IPS-15b (cell line): ENCODE measurements at regions not wholly inside any gene's neighbourhood (a gene's known extent, or its start where the extent isn't known, plus 50 kb on each side); places are given as distances from the start of the nearest gene placed in this dataset.
"Not testable (repeated sequence)": the region's sequence is repeated elsewhere in the genome, so short reads cannot be mapped to it uniquely, and the experiment has no call there.

ENCODE experiments used
- H3K27me3 ChIP-seq: one replicate; pipeline ENCODE4 v1.6.1; 2013; ENCODE audit warnings: low read length; ENCODE audit not compliant: control insufficient read depth, insufficient read depth
- H3K36me3 ChIP-seq: one replicate; pipeline ENCODE4 v1.6.1; 2013; ENCODE audit warnings: low read length; ENCODE audit not compliant: control insufficient read depth, insufficient read depth
- H3K4me1 ChIP-seq: one replicate; pipeline ENCODE4 v1.6.1; 2013; ENCODE audit warnings: mild to moderate bottlenecking, low read length; ENCODE audit not compliant: control insufficient read depth, insufficient read depth
- H3K4me3 ChIP-seq: one replicate; pipeline ENCODE4 v1.5.1; 2013; ENCODE audit warnings: low read depth, low read length
- H3K9ac ChIP-seq: one replicate; pipeline ENCODE4 v1.6.1; 2013; ENCODE audit warnings: low read depth, mild to moderate bottlenecking, low read length
- H3K9me3 ChIP-seq: one replicate; pipeline ENCODE4 v1.6.1; 2013; ENCODE audit warnings: mild to moderate bottlenecking, low read length; ENCODE audit not compliant: control insufficient read depth, insufficient read depth

GRCh38 chr20:48381353-48382120 lies 446.3 kb downstream of the PREX1 start:
- H3K4me3 ChIP-seq, result no peak overlapping the region
- H3K27me3 ChIP-seq, result no peaks in the 10 kb centered on the region
- H3K36me3 ChIP-seq, result no peaks in the 10 kb centered on the region
- H3K9ac ChIP-seq, result no peak overlapping the region
- no peaks in the 10 kb centered on the region for H3K9me3 ChIP-seq
- H3K4me1 ChIP-seq, result peaks cover 9% of the 10 kb centered on the region

DNA sequence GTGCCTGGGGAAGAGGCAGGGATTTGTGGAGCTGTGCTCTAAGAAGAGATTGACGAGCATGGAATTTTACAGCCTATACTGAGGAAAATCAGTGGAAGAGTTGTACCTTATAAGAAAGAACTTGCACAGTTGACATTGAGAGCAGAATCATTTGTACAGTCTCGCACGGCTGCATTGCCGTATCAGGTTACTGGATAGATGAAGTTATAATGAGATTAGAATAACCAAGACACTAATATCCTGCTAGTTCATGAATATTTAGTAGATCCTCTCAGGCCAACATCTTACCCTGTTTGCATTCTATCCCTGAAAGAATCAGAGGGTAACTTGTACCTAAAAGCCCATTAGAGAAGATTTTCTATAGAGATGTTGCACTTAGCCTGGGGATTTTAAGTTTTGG lies 447.1 kb downstream of the PREX1 start:
- no peaks in the 10 kb centered on the region for H3K27me3 ChIP-seq
- H3K9ac ChIP-seq, result no peak overlapping the region
- no peak overlapping the region for H3K4me3 ChIP-seq
- no peaks in the 10 kb centered on the region for H3K9me3 ChIP-seq
- H3K36me3 ChIP-seq, result no peaks in the 10 kb centered on the region
- H3K4me1 ChIP-seq, result peaks cover 9% of the 10 kb centered on the region

DNA sequence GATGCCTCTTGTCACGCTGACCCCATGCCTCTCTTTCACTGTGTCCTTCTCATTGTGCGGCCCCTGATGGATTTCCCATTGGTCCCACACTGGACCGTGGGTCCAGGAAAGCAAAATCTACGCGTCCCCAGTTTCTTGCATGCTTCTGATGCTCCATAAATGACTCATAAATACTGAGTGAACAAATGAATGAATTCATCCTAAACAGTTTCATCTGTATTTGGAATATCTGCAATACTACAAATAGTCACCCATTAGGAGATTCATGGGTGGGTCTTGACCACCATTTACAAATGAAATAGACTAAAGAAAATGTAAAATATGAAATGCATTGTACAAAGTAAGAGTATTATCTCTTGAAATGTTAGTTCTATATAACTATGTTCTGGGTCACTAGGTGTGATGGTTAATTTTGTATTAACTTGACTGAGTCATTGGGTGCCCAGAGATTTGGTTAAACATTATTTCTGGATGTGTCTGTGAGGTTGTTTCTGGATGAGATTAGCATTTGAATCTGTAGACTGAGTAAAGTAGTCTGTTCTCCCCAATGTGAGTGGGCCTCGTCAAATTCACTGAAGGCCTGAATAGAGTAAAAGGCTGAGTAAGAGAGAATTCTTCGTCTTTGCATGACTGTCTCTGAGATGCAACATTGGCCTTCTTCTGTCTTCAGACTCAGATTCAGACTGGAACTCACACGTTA lies 448.7 kb downstream of the PREX1 start:
- no peaks in the 10 kb centered on the region for H3K36me3 ChIP-seq
- peaks cover 16% of the 10 kb centered on the region for H3K4me1 ChIP-seq
- H3K9me3 ChIP-seq, result no peaks in the 10 kb centered on the region
- H3K27me3 ChIP-seq, result no peaks in the 10 kb centered on the region
- no peak overlapping the region for H3K9ac ChIP-seq
- H3K4me3 ChIP-seq, result no peak overlapping the region

- Histone ChIP-seq H3K9me3 (no peaks in the 10 kb centered on the region), H3K4me3 (no peak overlapping the region), H3K27me3 (no peaks in the 10 kb centered on the region), H3K36me3 (no peaks in the 10 kb centered on the region), H3K4me1 (peaks cover 15% of the 10 kb centered on the region), H3K9ac (no peak overlapping the region)
Observed at GRCh38 chr20:48377940-48378339, 449.9 kb downstream of the PREX1 start.

DNA sequence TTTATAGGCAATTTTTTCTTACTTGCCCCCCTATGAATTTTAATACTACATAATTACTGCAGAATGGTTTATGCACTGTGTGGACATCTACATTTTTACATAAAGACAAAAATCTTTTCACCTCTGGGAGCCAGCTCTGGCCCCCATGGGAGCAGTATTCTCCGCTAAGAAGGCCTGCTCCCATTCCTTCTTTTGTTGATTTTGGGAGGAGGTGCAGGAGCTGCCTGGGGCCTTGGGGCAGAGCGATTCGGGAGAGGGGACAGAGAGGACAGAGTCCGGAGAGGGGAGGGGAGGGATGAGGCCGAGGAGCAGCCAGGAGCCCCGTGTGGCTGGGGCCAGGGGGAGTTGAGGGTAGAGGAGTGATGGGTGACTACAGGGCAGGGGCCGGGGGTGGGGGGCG lies 452.0 kb downstream of the PREX1 start:
- Histone ChIP-seq H3K4me3 (no peak overlapping the region), H3K36me3 (no peaks in the 10 kb centered on the region), H3K4me1 (peaks cover 11% of the 10 kb centered on the region), H3K27me3 (no peaks in the 10 kb centered on the region), H3K9ac (no peak overlapping the region), H3K9me3 (no peaks in the 10 kb centered on the region)

DNA sequence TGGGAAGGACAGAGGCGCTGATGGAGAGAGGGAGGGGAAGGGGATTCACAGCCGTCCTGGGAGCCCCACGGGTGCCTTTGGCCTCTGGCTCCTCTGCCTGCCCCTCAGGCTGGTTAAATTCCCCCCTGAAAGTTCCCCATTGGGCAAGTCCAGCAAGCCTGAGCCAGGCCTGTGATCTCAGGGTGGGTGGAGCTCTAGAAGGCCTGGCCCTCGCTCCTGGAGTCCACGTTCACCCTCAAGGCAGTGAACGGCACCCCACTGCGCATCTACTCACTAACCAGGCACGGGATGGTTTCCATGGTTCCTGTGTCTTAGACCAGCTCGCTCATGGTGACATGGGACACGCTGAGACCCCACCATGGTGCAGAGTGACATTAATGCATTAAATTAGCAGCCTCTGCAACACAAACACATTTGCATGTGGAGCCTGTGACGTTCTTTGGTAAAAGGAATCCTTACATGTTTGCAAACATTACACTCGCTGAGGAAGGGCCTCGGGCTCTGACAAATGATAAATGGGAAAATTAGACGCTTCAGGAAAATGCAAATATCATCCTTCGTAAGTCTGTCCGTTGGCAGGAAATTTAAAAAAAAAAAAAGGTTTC lies 452.7 kb downstream of the PREX1 start:
- Histone ChIP-seq H3K27me3 (no peaks in the 10 kb centered on the region), H3K9me3 (no peaks in the 10 kb centered on the region), H3K36me3 (no peaks in the 10 kb centered on the region), H3K4me3 (no peak overlapping the region), H3K4me1 (peaks cover 14% of the 10 kb centered on the region), H3K9ac (no peak overlapping the region)

- H3K9ac ChIP-seq, H3K36me3 ChIP-seq, H3K9me3 ChIP-seq, H3K27me3 ChIP-seq, H3K4me3 ChIP-seq: not testable (repeated sequence)
- H3K4me1 ChIP-seq, result peaks cover 15% of the 10 kb centered on the region
Observed at GRCh38 chr20:48374031-48374907, 453.5 kb downstream of the PREX1 start.

DNA sequence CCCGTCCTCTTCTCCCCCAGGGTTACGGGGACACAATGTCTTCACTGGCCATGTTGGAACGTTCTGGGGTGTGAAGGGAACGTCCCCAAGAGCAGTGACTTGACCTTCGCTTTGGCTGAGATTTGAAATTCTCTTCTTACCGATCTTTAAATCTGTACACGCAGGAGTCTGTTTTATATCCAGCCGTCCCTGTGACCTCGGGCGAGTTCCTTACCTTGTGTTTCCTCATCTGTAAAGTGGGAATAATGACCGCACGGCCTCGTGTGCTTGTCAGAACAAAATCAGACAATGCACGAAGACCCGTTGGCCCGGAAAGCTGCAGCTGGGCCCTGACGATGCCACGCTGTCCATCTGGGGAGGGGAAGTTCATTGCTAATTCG lies 454.3 kb downstream of the PREX1 start:
- no peaks in the 10 kb centered on the region for H3K9me3 ChIP-seq
- H3K27me3 ChIP-seq, result no peaks in the 10 kb centered on the region
- peaks cover 15% of the 10 kb centered on the region for H3K4me1 ChIP-seq
- H3K4me3 ChIP-seq, result no peak overlapping the region
- H3K36me3 ChIP-seq, result no peaks in the 10 kb centered on the region
- no peak overlapping the region for H3K9ac ChIP-seq

DNA sequence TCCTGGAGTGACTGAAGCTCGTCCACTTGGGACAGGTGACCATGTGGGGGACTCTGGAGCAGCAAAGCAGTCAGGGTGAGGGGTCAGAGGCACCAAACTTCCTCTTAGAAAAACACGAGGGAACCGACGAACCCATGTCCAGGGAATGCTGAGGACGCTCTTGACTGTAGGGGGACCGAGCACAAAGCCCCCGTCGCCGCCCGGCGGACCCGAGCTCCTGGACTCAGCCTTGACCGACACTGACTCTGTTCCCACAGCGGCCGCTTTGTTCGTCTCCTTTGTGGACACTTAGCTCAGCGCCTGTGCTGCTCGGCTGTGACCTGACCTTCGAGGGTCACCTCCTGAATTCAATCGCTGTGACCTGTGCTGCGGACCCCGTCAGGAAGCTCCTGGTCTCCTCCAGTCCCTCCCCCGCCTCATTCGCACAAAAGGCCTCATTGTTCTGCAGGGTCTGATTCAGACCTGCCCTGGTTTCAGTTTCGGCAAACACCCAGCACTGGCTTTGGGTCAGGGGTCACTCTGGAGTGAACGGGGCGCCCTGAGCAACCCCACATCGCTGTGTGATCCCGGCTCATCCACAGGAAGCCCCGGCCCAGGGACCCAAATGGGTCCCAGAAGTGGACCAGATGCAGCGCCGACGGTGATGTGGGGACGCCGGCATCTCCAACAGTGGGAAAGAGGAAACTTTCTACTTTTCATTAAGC lies 454.8 kb downstream of the PREX1 start:
- H3K9me3 ChIP-seq, H3K36me3 ChIP-seq, H3K27me3 ChIP-seq, H3K4me3 ChIP-seq, H3K9ac ChIP-seq: not testable (repeated sequence)
- H3K4me1 ChIP-seq, result peaks cover 15% of the 10 kb centered on the region

- Histone ChIP-seq H3K4me1 (peaks cover 15% of the 10 kb centered on the region), H3K9ac (no peak overlapping the region), H3K27me3 (peaks cover 2% of the 10 kb centered on the region), H3K4me3 (no peak overlapping the region), H3K36me3 (no peaks in the 10 kb centered on the region), H3K9me3 (peaks cover 3% of the 10 kb centered on the region)
Observed at GRCh38 chr20:48371211-48371610, 456.6 kb downstream of the PREX1 start.

GRCh38 chr20:48368580-48369021 lies 459.2 kb downstream of the PREX1 start:
- not testable (repeated sequence) for H3K27me3 ChIP-seq, H3K9ac ChIP-seq

More at GRCh38 chr20:48368580-48369021, 459.2 kb downstream of the PREX1 start:
- H3K4me1 ChIP-seq, H3K4me3 ChIP-seq, H3K9me3 ChIP-seq, H3K36me3 ChIP-seq: not testable (repeated sequence)
